HEK293 (cell line): ENCODE measurements at regions not wholly inside any gene's neighbourhood (a gene's known extent, or its start where the extent isn't known, plus 50 kb on each side); places are given as distances from the start of the nearest gene placed in this dataset.

Experiments
- CTCF ChIA-PET: fragments of 350-600 bp; formaldehyde crosslinking; extraction: SDS; loops from one replicate; lab custom pipeline; 2021; ENCODE audit warnings: antibody characterized with exemption; lab: Yijun Ruan, JAX
- POLR2A ChIA-PET: fragments of 300-600 bp; formaldehyde crosslinking; extraction: SDS; loops from one replicate; lab custom pipeline; 2020; ENCODE audit warnings: antibody characterized with exemption, inconsistent platforms; lab: Yijun Ruan, JAX
- H3K27ac ChIP-seq: fragments of 200-500 bp; sonication (Bioruptor generic); 2 replicates; pipeline ENCODE4 v1.5.1; 2014; ENCODE audit warnings: low read depth, low read length, control low read depth, inconsistent platforms; ENCODE audit errors: extremely low read depth
- H3K36me3 ChIP-seq, 2 experiments: fragments of 200-500 bp in 1 of 2; sonication (Bioruptor generic) in 1 of 2; 1 replicate in 1 of 2; 2 replicates in 1 of 2; pipeline ENCODE4 v1.5.1; 2014 to 2017; ENCODE audit warnings: inconsistent platforms in 2 of 2, low read length in 2 of 2; ENCODE audit not compliant: control insufficient read depth in 2 of 2, insufficient read depth in 1 of 2
- H3K4me1 ChIP-seq: fragments of 200-500 bp; sonication (Bioruptor generic); 2 replicates; pipeline ENCODE4 v1.5.1; 2014; ENCODE audit warnings: mild to moderate bottlenecking, low read length, inconsistent platforms; ENCODE audit not compliant: control insufficient read depth, insufficient read depth
- H3K4me3 ChIP-seq: 2 replicates; pipeline ENCODE4 v1.5.1; 2011; ENCODE audit warnings: low read depth, mild to moderate bottlenecking, control low read depth, low read length, moderate library complexity
- H3K9me3 ChIP-seq: fragments of 200-500 bp; sonication (Bioruptor generic); 2 replicates; pipeline ENCODE4 v1.5.1; 2014; ENCODE audit warnings: low read depth, low read length, inconsistent platforms; ENCODE audit not compliant: control insufficient read depth, insufficient read depth
- GLIS2 ChIP-seq: fragments of 450-650 bp; formaldehyde crosslinking; IDR thresholded peaks from 2 replicates; pipeline ENCODE4 v1.5.1; 2016; ENCODE audit warnings: missing biosample characterization, missing genetic modification characterization
- IKZF3 ChIP-seq: fragments of 450-650 bp; IDR thresholded peaks from 2 replicates; pipeline ENCODE4 v1.5.0; 2018; ENCODE audit warnings: missing biosample characterization, mild to moderate bottlenecking, missing genetic modification characterization, moderate library complexity
- WT1 ChIP-seq: fragments of 450-650 bp; formaldehyde crosslinking; IDR thresholded peaks from 2 replicates; pipeline ENCODE4 v1.5.1; 2016; ENCODE audit warnings: missing biosample characterization, missing genetic modification characterization
- ZFP41 ChIP-seq: fragments of 450-650 bp; formaldehyde crosslinking; IDR thresholded peaks from 2 replicates; pipeline ENCODE4 v1.5.1; 2016; ENCODE audit warnings: missing biosample characterization, missing genetic modification characterization, borderline replicate concordance
- ZIC2 ChIP-seq: fragments of 450-650 bp; formaldehyde crosslinking; IDR thresholded peaks from 2 replicates; pipeline ENCODE4 v1.5.1; 2016; ENCODE audit warnings: missing biosample characterization, missing genetic modification characterization
- ZNF239 ChIP-seq: fragments of 450-650 bp; formaldehyde crosslinking; IDR thresholded peaks from 2 replicates; pipeline ENCODE4 v1.5.1; 2016; ENCODE audit warnings: missing biosample characterization, missing genetic modification characterization
- ZNF292 ChIP-seq: fragments of 450-650 bp; formaldehyde crosslinking; IDR thresholded peaks from 2 replicates; pipeline ENCODE4 v1.5.1; 2016; ENCODE audit warnings: low read depth, missing biosample characterization, missing genetic modification characterization, borderline replicate concordance
- ZNF335 ChIP-seq: fragments of 450-650 bp; formaldehyde crosslinking; conservative IDR thresholded peaks from 2 replicates; pipeline ENCODE4 v1.5.1; 2016; ENCODE audit warnings: missing biosample characterization, missing genetic modification characterization
- ZNF510 ChIP-seq: fragments of 450-650 bp; formaldehyde crosslinking; IDR thresholded peaks from 2 replicates; pipeline ENCODE4 v1.5.1; 2018; ENCODE audit warnings: mild to moderate bottlenecking, missing genetic modification characterization, missing biosample characterization; ENCODE audit not compliant: insufficient replicate concordance
- ZNF521 ChIP-seq: fragments of 450-650 bp; formaldehyde crosslinking; IDR thresholded peaks from 2 replicates; pipeline ENCODE4 v1.5.1; 2017; ENCODE audit warnings: missing biosample characterization, mild to moderate bottlenecking, missing genetic modification characterization
- ZNF621 ChIP-seq: fragments of 450-650 bp; formaldehyde crosslinking; IDR thresholded peaks from 2 replicates; pipeline ENCODE4 v1.5.1; 2017; ENCODE audit warnings: missing biosample characterization, missing genetic modification characterization
- ZNF658 ChIP-seq: fragments of 450-650 bp; formaldehyde crosslinking; IDR thresholded peaks from 2 replicates; pipeline ENCODE4; 2016; ENCODE audit warnings: missing biosample characterization, missing genetic modification characterization
- ZNF660 ChIP-seq: fragments of 450-650 bp; IDR thresholded peaks from 2 replicates; pipeline ENCODE4 v1.5.1; 2018; ENCODE audit warnings: missing biosample characterization, mild to moderate bottlenecking, missing genetic modification characterization
- ZNF747 ChIP-seq: fragments of 450-650 bp; formaldehyde crosslinking; IDR thresholded peaks from 2 replicates; pipeline ENCODE4 v1.5.1; 2016; ENCODE audit warnings: missing biosample characterization, missing genetic modification characterization
- ZNF792 ChIP-seq: fragments of 450-650 bp; formaldehyde crosslinking; IDR thresholded peaks from 2 replicates; pipeline ENCODE4 v1.5.1; 2016; ENCODE audit warnings: missing biosample characterization, missing genetic modification characterization
- TF ChIP-seq, protein P1 (sequence below): fragments of 450-650 bp; formaldehyde crosslinking; conservative IDR thresholded peaks from 2 replicates; pipeline ENCODE4 v1.5.1; 2016; ENCODE audit warnings: low read depth, missing biosample characterization, missing genetic modification characterization
- TF ChIP-seq, protein P2 (sequence below): fragments of 450-650 bp; formaldehyde crosslinking; IDR thresholded peaks from 2 replicates; pipeline ENCODE4 v1.5.1; 2016; ENCODE audit warnings: missing biosample characterization, missing genetic modification characterization
- TF ChIP-seq, protein P3 (sequence below): sonication (generic); formaldehyde crosslinking; IDR thresholded peaks from 2 replicates; pipeline ENCODE4 v1.8.1; 2022; ENCODE audit warnings: mild to moderate bottlenecking, moderate library complexity, missing genetic modification reagents
- TF ChIP-seq, protein P4 (sequence below): fragments of 450-650 bp; formaldehyde crosslinking; IDR thresholded peaks from 2 replicates; pipeline ENCODE4 v1.5.1; 2016; ENCODE audit warnings: missing biosample characterization, missing genetic modification characterization

DNA sequence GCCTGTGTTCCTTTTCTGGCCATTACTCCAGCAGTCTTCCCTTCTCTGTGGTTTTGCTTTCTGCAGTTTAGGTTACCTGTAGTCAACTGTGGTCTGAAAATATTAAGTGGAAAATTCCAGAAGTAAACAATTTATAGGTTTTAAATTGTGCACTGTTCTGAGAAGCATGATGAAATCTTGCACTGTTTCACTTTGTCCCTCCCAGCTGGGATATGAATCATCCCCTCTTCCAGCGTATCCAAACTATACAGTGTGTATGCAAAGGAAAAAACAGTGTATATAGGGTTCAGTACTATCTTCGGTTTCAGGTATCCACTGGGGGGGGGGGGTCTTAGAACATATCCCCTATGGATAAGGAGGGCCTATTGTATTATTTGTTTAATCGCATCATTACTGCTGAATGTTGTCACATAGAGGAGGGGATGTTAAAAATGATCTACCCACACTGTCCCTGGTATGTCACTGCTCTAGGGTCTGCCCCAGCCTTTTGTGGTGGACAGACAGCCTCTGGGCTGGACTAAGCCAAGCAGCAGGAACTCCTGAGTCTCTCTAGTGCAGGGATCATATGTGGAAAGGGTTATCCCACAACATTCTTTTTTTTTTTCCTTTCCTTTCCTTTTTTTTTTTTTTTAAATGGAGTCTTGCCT is 109.1 kb upstream of the MAX start:
- Histone ChIP-seq H3K4me1 (no peaks in the 10 kb centered on the region), H3K36me3 (no peaks in the 10 kb centered on the region), H3K4me3 (no peak overlapping the region), H3K9me3 (no peaks in the 10 kb centered on the region), H3K27ac (no peak overlapping the region)
- ChIA-PET POLR2A (interaction anchor here (0.6 kb wide), 1 partner anchor 109 kb away, joined by 4 read pairs; the partner anchor contains the start of gene MAX), CTCF (interaction anchor here (0.9 kb wide), 1 partner anchor 9 kb away, joined by 4 read pairs; no protein-coding TSS in a partner anchor)
- TF ChIP-seq, protein P1, sequence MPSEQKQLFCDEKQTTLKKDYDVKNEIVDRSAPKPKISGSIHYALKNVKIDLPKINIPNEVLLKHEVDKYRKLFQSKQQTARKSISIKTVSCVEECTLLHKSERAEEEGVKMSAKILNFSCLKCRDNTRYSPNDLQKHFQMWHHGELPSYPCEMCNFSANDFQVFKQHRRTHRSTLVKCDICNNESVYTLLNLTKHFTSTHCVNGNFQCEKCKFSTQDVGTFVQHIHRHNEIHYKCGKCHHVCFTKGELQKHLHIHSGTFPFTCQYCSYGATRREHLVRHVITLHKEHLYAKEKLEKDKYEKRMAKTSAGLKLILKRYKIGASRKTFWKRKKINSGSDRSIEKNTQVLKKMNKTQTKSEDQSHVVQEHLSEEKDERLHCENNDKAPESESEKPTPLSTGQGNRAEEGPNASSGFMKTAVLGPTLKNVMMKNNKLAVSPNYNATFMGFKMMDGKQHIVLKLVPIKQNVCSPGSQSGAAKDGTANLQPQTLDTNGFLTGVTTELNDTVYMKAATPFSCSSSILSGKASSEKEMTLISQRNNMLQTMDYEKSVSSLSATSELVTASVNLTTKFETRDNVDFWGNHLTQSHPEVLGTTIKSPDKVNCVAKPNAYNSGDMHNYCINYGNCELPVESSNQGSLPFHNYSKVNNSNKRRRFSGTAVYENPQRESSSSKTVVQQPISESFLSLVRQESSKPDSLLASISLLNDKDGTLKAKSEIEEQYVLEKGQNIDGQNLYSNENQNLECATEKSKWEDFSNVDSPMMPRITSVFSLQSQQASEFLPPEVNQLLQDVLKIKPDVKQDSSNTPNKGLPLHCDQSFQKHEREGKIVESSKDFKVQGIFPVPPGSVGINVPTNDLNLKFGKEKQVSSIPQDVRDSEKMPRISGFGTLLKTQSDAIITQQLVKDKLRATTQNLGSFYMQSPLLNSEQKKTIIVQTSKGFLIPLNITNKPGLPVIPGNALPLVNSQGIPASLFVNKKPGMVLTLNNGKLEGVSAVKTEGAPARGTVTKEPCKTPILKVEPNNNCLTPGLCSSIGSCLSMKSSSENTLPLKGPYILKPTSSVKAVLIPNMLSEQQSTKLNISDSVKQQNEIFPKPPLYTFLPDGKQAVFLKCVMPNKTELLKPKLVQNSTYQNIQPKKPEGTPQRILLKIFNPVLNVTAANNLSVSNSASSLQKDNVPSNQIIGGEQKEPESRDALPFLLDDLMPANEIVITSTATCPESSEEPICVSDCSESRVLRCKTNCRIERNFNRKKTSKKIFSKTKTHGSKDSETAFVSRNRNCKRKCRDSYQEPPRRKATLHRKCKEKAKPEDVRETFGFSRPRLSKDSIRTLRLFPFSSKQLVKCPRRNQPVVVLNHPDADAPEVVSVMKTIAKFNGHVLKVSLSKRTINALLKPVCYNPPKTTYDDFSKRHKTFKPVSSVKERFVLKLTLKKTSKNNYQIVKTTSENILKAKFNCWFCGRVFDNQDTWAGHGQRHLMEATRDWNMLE: peak; percentile 40; the same call in 1 of the 2 replicates
- TF ChIP-seq, protein P2, sequence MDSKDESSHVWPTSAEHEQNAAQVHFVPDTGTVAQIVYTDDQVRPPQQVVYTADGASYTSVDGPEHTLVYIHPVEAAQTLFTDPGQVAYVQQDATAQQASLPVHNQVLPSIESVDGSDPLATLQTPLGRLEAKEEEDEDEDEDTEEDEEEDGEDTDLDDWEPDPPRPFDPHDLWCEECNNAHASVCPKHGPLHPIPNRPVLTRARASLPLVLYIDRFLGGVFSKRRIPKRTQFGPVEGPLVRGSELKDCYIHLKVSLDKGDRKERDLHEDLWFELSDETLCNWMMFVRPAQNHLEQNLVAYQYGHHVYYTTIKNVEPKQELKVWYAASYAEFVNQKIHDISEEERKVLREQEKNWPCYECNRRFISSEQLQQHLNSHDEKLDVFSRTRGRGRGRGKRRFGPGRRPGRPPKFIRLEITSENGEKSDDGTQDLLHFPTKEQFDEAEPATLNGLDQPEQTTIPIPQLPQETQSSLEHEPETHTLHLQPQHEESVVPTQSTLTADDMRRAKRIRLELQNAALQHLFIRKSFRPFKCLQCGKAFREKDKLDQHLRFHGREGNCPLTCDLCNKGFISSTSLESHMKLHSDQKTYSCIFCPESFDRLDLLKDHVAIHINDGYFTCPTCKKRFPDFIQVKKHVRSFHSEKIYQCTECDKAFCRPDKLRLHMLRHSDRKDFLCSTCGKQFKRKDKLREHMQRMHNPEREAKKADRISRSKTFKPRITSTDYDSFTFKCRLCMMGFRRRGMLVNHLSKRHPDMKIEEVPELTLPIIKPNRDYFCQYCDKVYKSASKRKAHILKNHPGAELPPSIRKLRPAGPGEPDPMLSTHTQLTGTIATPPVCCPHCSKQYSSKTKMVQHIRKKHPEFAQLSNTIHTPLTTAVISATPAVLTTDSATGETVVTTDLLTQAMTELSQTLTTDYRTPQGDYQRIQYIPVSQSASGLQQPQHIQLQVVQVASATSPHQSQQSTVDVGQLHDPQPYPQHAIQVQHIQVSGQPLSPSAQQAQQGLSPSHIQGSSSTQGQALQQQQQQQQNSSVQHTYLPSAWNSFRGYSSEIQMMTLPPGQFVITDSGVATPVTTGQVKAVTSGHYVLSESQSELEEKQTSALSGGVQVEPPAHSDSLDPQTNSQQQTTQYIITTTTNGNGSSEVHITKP (tag by site-specific recombination): 0 out of 2 replicates have a peak, but pooled peaks have one; percentile 13
- TF ChIP-seq ZNF510 (no peak), ZNF621 (tag by site-specific recombination) (no peak), ZNF521 (tag by site-specific recombination) (no peak), WT1 (tag by site-specific recombination) (no peak), ZNF292 (tag by site-specific recombination) (no peak), ZNF658 (tag by site-specific recombination) (no peak), ZNF660 (tag by site-specific recombination) (peak; percentile 26; the same call in 1 of the 2 replicates), ZNF792 (tag by site-specific recombination) (no peak), ZNF335 (tag by site-specific recombination) (0 out of 2 replicates have a peak, but pooled peaks have one; percentile 22)

GRCh38 chr14:65213316-65213715 is 111.0 kb upstream of the MAX start:
- Histone ChIP-seq H3K4me3 (no peak overlapping the region), H3K4me1 (no peaks in the 10 kb centered on the region), H3K9me3 (no peaks in the 10 kb centered on the region), H3K36me3 (no peaks in the 10 kb centered on the region)
- TF ChIP-seq IKZF3 (no peak), ZFP41 (tag by site-specific recombination) (no peak), GLIS2 (tag by site-specific recombination) (no peak), ZNF239 (tag by site-specific recombination) (no peak), ZNF747 (tag by site-specific recombination) (no peak), ZIC2 (tag by site-specific recombination) (no peak)
- TF ChIP-seq, protein P3, sequence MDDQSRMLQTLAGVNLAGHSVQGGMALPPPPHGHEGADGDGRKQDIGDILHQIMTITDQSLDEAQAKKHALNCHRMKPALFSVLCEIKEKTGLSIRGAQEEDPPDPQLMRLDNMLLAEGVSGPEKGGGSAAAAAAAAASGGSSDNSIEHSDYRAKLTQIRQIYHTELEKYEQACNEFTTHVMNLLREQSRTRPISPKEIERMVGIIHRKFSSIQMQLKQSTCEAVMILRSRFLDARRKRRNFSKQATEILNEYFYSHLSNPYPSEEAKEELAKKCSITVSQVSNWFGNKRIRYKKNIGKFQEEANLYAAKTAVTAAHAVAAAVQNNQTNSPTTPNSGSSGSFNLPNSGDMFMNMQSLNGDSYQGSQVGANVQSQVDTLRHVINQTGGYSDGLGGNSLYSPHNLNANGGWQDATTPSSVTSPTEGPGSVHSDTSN (CRISPR knock-in tag): no peak
- TF ChIP-seq, protein P4, sequence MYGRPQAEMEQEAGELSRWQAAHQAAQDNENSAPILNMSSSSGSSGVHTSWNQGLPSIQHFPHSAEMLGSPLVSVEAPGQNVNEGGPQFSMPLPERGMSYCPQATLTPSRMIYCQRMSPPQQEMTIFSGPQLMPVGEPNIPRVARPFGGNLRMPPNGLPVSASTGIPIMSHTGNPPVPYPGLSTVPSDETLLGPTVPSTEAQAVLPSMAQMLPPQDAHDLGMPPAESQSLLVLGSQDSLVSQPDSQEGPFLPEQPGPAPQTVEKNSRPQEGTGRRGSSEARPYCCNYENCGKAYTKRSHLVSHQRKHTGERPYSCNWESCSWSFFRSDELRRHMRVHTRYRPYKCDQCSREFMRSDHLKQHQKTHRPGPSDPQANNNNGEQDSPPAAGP (tag by site-specific recombination): no peak
- TF ChIP-seq, all 188 proteins: peak for 0
- ChIA-PET POLR2A (no interaction called here), CTCF (no interaction called here)
- no peak overlapping the region for H3K27ac ChIP-seq
